ENCODE measurements at regions not wholly inside any gene's neighbourhood (a gene's known extent, or its start where the extent isn't known, plus 50 kb on each side); places are given as distances from the start of the nearest gene placed in this dataset.

DNA sequence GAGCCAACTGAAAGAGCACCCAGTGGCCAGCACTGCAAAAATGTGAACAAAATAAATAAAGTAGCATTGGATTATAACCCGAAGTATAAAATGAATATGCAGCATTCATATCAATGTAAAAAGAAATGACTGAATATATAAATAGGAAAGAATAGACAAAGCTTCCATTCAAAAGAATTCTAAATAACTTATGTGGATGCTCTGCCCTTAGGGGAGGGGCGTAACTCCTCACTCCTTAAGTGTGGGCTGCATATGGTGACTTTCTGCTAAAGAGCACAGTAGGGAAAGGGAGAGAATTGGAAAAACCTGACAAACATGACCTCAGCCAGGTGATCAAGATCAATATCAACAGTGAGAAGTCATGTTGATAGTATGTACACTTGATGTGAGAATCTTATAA, 109.9 kb upstream of the DOCK1 start:
- TF ChIP-seq, protein P1, sequence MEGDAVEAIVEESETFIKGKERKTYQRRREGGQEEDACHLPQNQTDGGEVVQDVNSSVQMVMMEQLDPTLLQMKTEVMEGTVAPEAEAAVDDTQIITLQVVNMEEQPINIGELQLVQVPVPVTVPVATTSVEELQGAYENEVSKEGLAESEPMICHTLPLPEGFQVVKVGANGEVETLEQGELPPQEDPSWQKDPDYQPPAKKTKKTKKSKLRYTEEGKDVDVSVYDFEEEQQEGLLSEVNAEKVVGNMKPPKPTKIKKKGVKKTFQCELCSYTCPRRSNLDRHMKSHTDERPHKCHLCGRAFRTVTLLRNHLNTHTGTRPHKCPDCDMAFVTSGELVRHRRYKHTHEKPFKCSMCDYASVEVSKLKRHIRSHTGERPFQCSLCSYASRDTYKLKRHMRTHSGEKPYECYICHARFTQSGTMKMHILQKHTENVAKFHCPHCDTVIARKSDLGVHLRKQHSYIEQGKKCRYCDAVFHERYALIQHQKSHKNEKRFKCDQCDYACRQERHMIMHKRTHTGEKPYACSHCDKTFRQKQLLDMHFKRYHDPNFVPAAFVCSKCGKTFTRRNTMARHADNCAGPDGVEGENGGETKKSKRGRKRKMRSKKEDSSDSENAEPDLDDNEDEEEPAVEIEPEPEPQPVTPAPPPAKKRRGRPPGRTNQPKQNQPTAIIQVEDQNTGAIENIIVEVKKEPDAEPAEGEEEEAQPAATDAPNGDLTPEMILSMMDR (IDR thresholded peaks at IDR 0.05), result no peak
- no peak for TF ChIP-seq POLR2A (IDR thresholded peaks at IDR 0.05)
- no peak for TF ChIP-seq POLR2AphosphoS5 (IDR thresholded peaks at IDR 0.05)
